OCI-LY3 (cell line): ENCODE measurements at regions not wholly inside any gene's neighbourhood (a gene's known extent, or its start where the extent isn't known, plus 50 kb on each side); places are given as distances from the start of the nearest gene placed in this dataset.

Experiments used
- H2AFZ ChIP-seq: fragments of 200-600, 300-600 bp; shearing (Covaris generic); 2 replicates; pipeline ENCODE4 v1.6.0; 2014; ENCODE audit warnings: antibody characterized with exemption, low read depth, low read length
- H3K27ac ChIP-seq: fragments of 200-600, 300-600 bp; sonication (generic); 2 replicates; pipeline ENCODE4 v1.5.1; 2014; ENCODE audit warnings: mild to moderate bottlenecking, low read length, moderate library complexity, mixed read lengths
- H3K27me3 ChIP-seq: fragments of 200-600, 300-600 bp; sonication (generic); 2 replicates; pipeline ENCODE4 v1.6.1; 2014; ENCODE audit warnings: low read depth, low read length, mixed read lengths
- H3K36me3 ChIP-seq: fragments of 200-600, 300-600 bp; sonication (generic); replicated peaks from 2 replicates; pipeline ENCODE3; 2014; ENCODE audit warnings: low read depth, low read length, mixed read lengths
- H3K4me1 ChIP-seq: fragments of 300-600, 200-600 bp; sonication (generic); 2 replicates; pipeline ENCODE4 v1.6.1; 2014; ENCODE audit warnings: low read length, mixed read lengths
- H3K4me2 ChIP-seq: fragments of 200-600, 300-600 bp; sonication (generic); 2 replicates; pipeline ENCODE4 v1.6.1; 2014; ENCODE audit warnings: low read length, mixed read lengths
- H3K4me3 ChIP-seq: fragments of 300-600, 200-600 bp; sonication (generic); 2 replicates; pipeline ENCODE4 v1.5.1; 2014; ENCODE audit warnings: antibody characterized with exemption, mild to moderate bottlenecking, low read length, moderate library complexity
- H3K79me2 ChIP-seq: fragments of 300-600, 200-600 bp; shearing (Covaris generic); 2 replicates; pipeline ENCODE4 v1.6.1; 2014; ENCODE audit warnings: mild to moderate bottlenecking, low read length, mixed read lengths
- H3K9ac ChIP-seq: fragments of 300-600, 200-600 bp; shearing (Covaris generic); 2 replicates; pipeline ENCODE4 v1.6.0; 2014; ENCODE audit warnings: mild to moderate bottlenecking, low read length, moderate library complexity
- H3K9me3 ChIP-seq: fragments of 200-600, 300-600 bp; shearing (Covaris generic); 2 replicates; pipeline ENCODE4 v1.6.1; 2014; ENCODE audit warnings: low read length, mixed read lengths; ENCODE audit not compliant: insufficient read depth
- H4K20me1 ChIP-seq: fragments of 200-600, 300-600 bp; sonication (generic); 2 replicates; pipeline ENCODE4 v1.6.1; 2016; ENCODE audit warnings: low read length, mixed read lengths; ENCODE audit not compliant: insufficient read depth
- CTCF ChIP-seq: fragments of 200-600, 300-600 bp; sonication (generic); IDR thresholded peaks from 2 replicates; pipeline ENCODE4 v1.5.1; 2014; ENCODE audit warnings: antibody characterized with exemption, low read length, low read depth
- EZH2phosphoT487 ChIP-seq: fragments of 200-600 bp; shearing (Covaris generic); IDR thresholded peaks from 2 replicates; pipeline ENCODE4 v1.6.1; 2018; ENCODE audit warnings: antibody characterized with exemption, mixed run types, low read depth

GRCh38 chr10:118467200-118467599 is 125.1 kb upstream of the FAM204A start:
- Histone ChIP-seq H3K27me3 (0 out of 2 replicates have a peak, but pooled peaks cover 6% of the 10 kb centered on the region), H3K4me2 (no peak overlapping the region), H3K79me2 (no peaks in the 10 kb centered on the region), H3K9ac (no peak overlapping the region), H4K20me1 (no peaks in the 10 kb centered on the region), H3K4me1 (no peaks in the 10 kb centered on the region), H3K4me3 (no peak overlapping the region), H3K27ac (no peak overlapping the region), H3K36me3 (no peaks in the 10 kb centered on the region), H3K9me3 (no peaks in the 10 kb centered on the region), H2AFZ (no peak overlapping the region)
- no peak for TF ChIP-seq CTCF
- no peak for TF ChIP-seq EZH2phosphoT487

GRCh38 chr10:118465300-118465874 is 123.3 kb upstream of the FAM204A start:
- Histone ChIP-seq H2AFZ (no peak overlapping the region), H4K20me1 (no peaks in the 10 kb centered on the region), H3K9ac (no peak overlapping the region), H3K4me1 (no peaks in the 10 kb centered on the region), H3K36me3 (no peaks in the 10 kb centered on the region), H3K4me3 (no peak overlapping the region), H3K9me3 (no peaks in the 10 kb centered on the region), H3K27ac (no peak overlapping the region), H3K4me2 (no peak overlapping the region), H3K27me3 (0 out of 2 replicates have a peak, but pooled peaks cover 6% of the 10 kb centered on the region), H3K79me2 (no peaks in the 10 kb centered on the region)
- TF ChIP-seq EZH2phosphoT487 (no peak), CTCF (no peak)

- no peak overlapping the region for H2AFZ ChIP-seq
- no peaks in the 10 kb centered on the region for H3K36me3 ChIP-seq
- H3K4me3 ChIP-seq, result no peak overlapping the region
- H3K79me2 ChIP-seq, result no peaks in the 10 kb centered on the region
- 0 out of 2 replicates have a peak, but pooled peaks cover 6% of the 10 kb centered on the region for H3K27me3 ChIP-seq
- H3K4me1 ChIP-seq, result no peaks in the 10 kb centered on the region
- no peak for TF ChIP-seq CTCF
- no peak for TF ChIP-seq EZH2phosphoT487
- H3K4me2 ChIP-seq, result no peak overlapping the region
- no peak overlapping the region for H3K9ac ChIP-seq
- no peaks in the 10 kb centered on the region for H4K20me1 ChIP-seq
- H3K9me3 ChIP-seq, result no peaks in the 10 kb centered on the region
- no peak overlapping the region for H3K27ac ChIP-seq
These were observed 121.6 kb upstream of the FAM204A start for GRCh38 chr10:118463740-118464139.

GRCh38 chr10:118462401-118462800 is 120.3 kb upstream of the FAM204A start:
- Histone ChIP-seq H3K4me3 (no peak overlapping the region), H2AFZ (no peak overlapping the region), H3K36me3 (no peaks in the 10 kb centered on the region), H3K9me3 (no peaks in the 10 kb centered on the region), H3K4me1 (no peaks in the 10 kb centered on the region), H3K27ac (no peak overlapping the region), H3K79me2 (no peaks in the 10 kb centered on the region), H3K4me2 (no peak overlapping the region), H3K9ac (no peak overlapping the region), H3K27me3 (0 out of 2 replicates have a peak, but pooled peaks cover 6% of the 10 kb centered on the region), H4K20me1 (no peaks in the 10 kb centered on the region)
- no peak for TF ChIP-seq CTCF
